Hematopoietic multipotent progenitor cell treated with erythropoietin and hydrocortisone succinate and interleukin-3 and kit ligand, for 4 days (in vitro differentiated cells): ENCODE measurements at regions not wholly inside any gene's neighbourhood (a gene's known extent, or its start where the extent isn't known, plus 50 kb on each side); places are given as distances from the start of the nearest gene placed in this dataset.

Experiments
- DNase-seq: peaks from one replicate; pipeline ENCODE4 v3.0.0-alpha.2; 2015

- no peak for DNase-seq
These were observed 74.7 kb downstream of the SDC1 start for GRCh38 chr2:20150110-20150706.

- no peak for DNase-seq
These were observed 75.3 kb downstream of the SDC1 start for GRCh38 chr2:20149703-20150030.

- DNase-seq = no peak
These were observed 75.8 kb downstream of the SDC1 start for GRCh38 chr2:20148923-20149702.

GRCh38 chr2:20148426-20148922 is 76.5 kb downstream of the SDC1 start:
- DNase-seq = no peak

- no peak for DNase-seq
These were observed 77.6 kb downstream of the SDC1 start for GRCh38 chr2:20147351-20147750.

- DNase-seq = no peak
These were observed 78.5 kb downstream of the SDC1 start for GRCh38 chr2:20146401-20146800.

- DNase-seq = no peak
These were observed 79.3 kb downstream of the SDC1 start for GRCh38 chr2:20145497-20146193.

GRCh38 chr2:20144861-20145260 is 80.1 kb downstream of the SDC1 start:
- no peak for DNase-seq

- no peak for DNase-seq
These were observed 80.7 kb downstream of the SDC1 start for GRCh38 chr2:20144196-20144595.

- no peak for DNase-seq
These were observed 81.7 kb downstream of the SDC1 start for GRCh38 chr2:20143263-20143662.

GRCh38 chr2:20141806-20142205 is 83.1 kb downstream of the SDC1 start:
- no peak for DNase-seq

- DNase-seq = no peak
These were observed 83.7 kb downstream of the SDC1 start for GRCh38 chr2:20141056-20141762.

- DNase-seq = no peak
These were observed 84.4 kb downstream of the SDC1 start for GRCh38 chr2:20140321-20141055.

GRCh38 chr2:20139407-20140172 is 85.3 kb downstream of the SDC1 start:
- DNase-seq = no peak

- no peak for DNase-seq
These were observed 86.2 kb downstream of the SDC1 start for GRCh38 chr2:20138696-20139095.

GRCh38 chr2:20137884-20138283 is 86.5 kb upstream of the LAPTM4A start:
- DNase-seq = no peak

- DNase-seq = no peak
These were observed 85.7 kb upstream of the LAPTM4A start for GRCh38 chr2:20137131-20137571.

- no peak for DNase-seq
These were observed 84.7 kb upstream of the LAPTM4A start for GRCh38 chr2:20136149-20136548.

- peak; percentile 82 for DNase-seq
These were observed 84.2 kb upstream of the LAPTM4A start for GRCh38 chr2:20135631-20136050.

GRCh38 chr2:20132990-20133535 is 81.6 kb upstream of the LAPTM4A start:
- DNase-seq = no peak
